ENCODE measurements at regions not wholly inside any gene's neighbourhood (a gene's known extent, or its start where the extent isn't known, plus 50 kb on each side); places are given as distances from the start of the nearest gene placed in this dataset.
A peak's percentile ranks its signal among the peaks of the same experiment; 100 is the strongest.

- TF ChIP-seq MITF (IDR thresholded peaks at IDR 0.05) (peak; percentile 90), PHF8 (IDR thresholded peaks at IDR 0.05; ENCODE audit: borderline replicate concordance, low read length) (no peak), U2AF1 (optimal IDR thresholded peaks at IDR 0.05; ENCODE audit: low read depth, low read length) (no peak), NCOA2 (IDR thresholded peaks at IDR 0.05; ENCODE audit: partially characterized antibody in 2 of 2) (no peak), ZNF124 (CRISPR knock-in tag; IDR thresholded peaks at IDR 0.05) (no peak), BMI1 (IDR thresholded peaks at IDR 0.05; ENCODE audit: low read length) (no peak), SAFB (IDR thresholded peaks at IDR 0.05; ENCODE audit: borderline replicate concordance, low read depth, low read length) (no peak), ZC3H8 (IDR thresholded peaks at IDR 0.05) (no peak), IRF2 (CRISPR knock-in tag; IDR thresholded peaks at IDR 0.05) (no peak), HIVEP1 (CRISPR knock-in tag; IDR thresholded peaks at IDR 0.05) (no peak), ZNF586 (CRISPR knock-in tag; conservative IDR thresholded peaks at IDR 0.05) (no peak), FOXJ3 (CRISPR knock-in tag; IDR thresholded peaks at IDR 0.05) (no peak), ZNF780A (CRISPR knock-in tag; IDR thresholded peaks at IDR 0.05) (no peak), PURB (CRISPR knock-in tag; IDR thresholded peaks at IDR 0.05; ENCODE audit: low read depth) (no peak), ERF (CRISPR knock-in tag; IDR thresholded peaks at IDR 0.05) (no peak), ZNF133 (CRISPR knock-in tag; IDR thresholded peaks at IDR 0.05) (no peak), MTA3 (IDR thresholded peaks at IDR 0.05; ENCODE audit: borderline replicate concordance) (0 out of 2 replicates have a peak, but pooled peaks have one; percentile 30), EP300 (IDR thresholded peaks at IDR 0.05; ENCODE audit: low read length) (no peak), EP400 (IDR thresholded peaks at IDR 0.05) (no peak), ARID4B (CRISPR knock-in tag; IDR thresholded peaks at IDR 0.05) (no peak), CEBPB (tag; IDR thresholded peaks at IDR 0.05) (peak; percentile 60), SAP30 (IDR thresholded peaks at IDR 0.05; ENCODE audit: borderline replicate concordance, insufficient read depth, low read depth, low read length, poor library complexity, severe bottlenecking) (no peak), CBFA2T3 (IDR thresholded peaks at IDR 0.05) (peak; percentile 68), ARID3B (CRISPR knock-in tag; IDR thresholded peaks at IDR 0.05; ENCODE audit: borderline replicate concordance) (no peak)
These were observed 270.1 kb downstream of the PTTG2 start (continued) for GRCh38 chr4:38230121-38230801.

Measured in K562 (cell line).